ENCODE measurements at regions not wholly inside any gene's neighbourhood (a gene's known extent, or its start where the extent isn't known, plus 50 kb on each side); places are given as distances from the start of the nearest gene placed in this dataset.

DNA sequence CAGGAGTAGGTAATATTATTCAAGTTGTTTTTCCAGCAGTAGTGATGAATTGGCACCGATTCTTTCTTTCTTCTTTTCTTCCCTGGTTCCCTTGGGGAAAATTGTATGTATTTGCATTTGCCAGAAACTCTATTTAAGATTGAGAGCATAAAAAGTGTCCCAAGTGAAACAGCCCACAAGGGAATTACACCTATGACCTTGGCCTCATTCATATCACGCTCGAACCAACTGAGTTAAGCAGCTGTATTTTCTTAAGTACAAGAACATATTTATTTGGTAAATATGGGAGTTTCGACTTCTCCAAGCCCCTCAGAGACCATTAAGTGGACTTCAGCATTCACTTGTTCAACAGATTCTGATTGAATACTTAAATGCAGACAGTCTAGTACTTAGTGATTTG, 54.1 kb upstream of the MET start:
- no peak overlapping the region for H2AFZ ChIP-seq (ENCODE audit: low read length)
- no peak overlapping the region for H2BK120ac ChIP-seq (replicated peaks; ENCODE audit: low read depth, low read length)
- H3K14ac ChIP-seq (ENCODE audit: insufficient read length) = no peak overlapping the region
- H2AK5ac ChIP-seq (ENCODE audit: low read depth, low read length) = no peak overlapping the region
- no peak overlapping the region for H3K4ac ChIP-seq (replicated peaks; ENCODE audit: insufficient read length, low read depth, low read length)
- peaks cover 3 to 5% of the 10 kb centered on the region in 2 experiments; a peak in 2 of 4 replicates for H3K9me3 ChIP-seq (ENCODE audit: insufficient read depth in 2 of 2, low read depth in 1 of 2, low read length in 1 of 2)
- no peak overlapping the region for H3K4me3 ChIP-seq (ENCODE audit: extremely low read depth in 1 of 4, insufficient read depth in 2 of 4, low read depth in 3 of 4, low read length in 4 of 4)
- H2BK12ac ChIP-seq (ENCODE audit: low read depth, low read length) = no peak overlapping the region
- no peak overlapping the region for H3K23ac ChIP-seq (ENCODE audit: insufficient read length)
- WGBS, 2 experiments (ENCODE audit: extremely low coverage in 1 of 2, insufficient coverage in 1 of 2, insufficient read length in 1 of 2, insufficient replicate concordance in 2 of 2, low coverage in 1 of 2, low lambda C conversion rate in 2 of 2, missing lambda C conversion rate in 1 of 2) = 82% methylated on average over 4 of the region's 4 CpGs; no CpG with 5 or more reads in 1 of the 2 experiments
- no peak overlapping the region for H4K5ac ChIP-seq (ENCODE audit: insufficient read length, low read depth, low read length)
- H4K8ac ChIP-seq (ENCODE audit: extremely low read depth, insufficient read depth, low read length) = no peak overlapping the region
- H3K79me1 ChIP-seq (ENCODE audit: low read depth, low read length) = no peaks in the 10 kb centered on the region
- DNase-seq (ENCODE audit: low read depth in 1 of 2, low spot score in 2 of 2) (no peak), FAIRE-seq (no peak)
- no peak overlapping the region for H2BK15ac ChIP-seq (ENCODE audit: low read length)
- no peaks in the 10 kb centered on the region; a peak in 1 of 8 replicates for H3K36me3 ChIP-seq (ENCODE audit: control insufficient read depth in 2 of 4, insufficient read depth in 4 of 4, low read length in 3 of 4)
- H2BK20ac ChIP-seq (ENCODE audit: low read length) = peak overlapping the region; percentile 8; the same call in 1 of the 2 replicates
- no peak overlapping the region for H3K4me2 ChIP-seq (ENCODE audit: insufficient read depth in 1 of 2, low read depth in 2 of 2, low read length in 2 of 2)
- H3K56ac ChIP-seq (replicated peaks; ENCODE audit: insufficient read length, low read depth, low read length) = no peak overlapping the region
- no peaks in the 10 kb centered on the region for H4K20me1 ChIP-seq (replicated peaks in 1 of 2; ENCODE audit: control insufficient read depth in 1 of 2, insufficient read depth in 2 of 2, low read length in 2 of 2)
- H3K9ac ChIP-seq (replicated peaks in 1 of 4; ENCODE audit: extremely low read depth in 1 of 4, low read depth in 3 of 4, low read length in 3 of 4) = no peak overlapping the region
- H3K23me2 ChIP-seq (ENCODE audit: low read depth, low read length) = no peaks in the 10 kb centered on the region
- peaks cover 3 to 11% (median 6%) of the 10 kb centered on the region in 4 experiments; a peak in 4 of 7 replicates for H3K4me1 ChIP-seq (replicated peaks in 1 of 4; ENCODE audit: control insufficient read depth in 3 of 4, insufficient read depth in 4 of 4, low read length in 3 of 4)
- ChIA-PET CTCF (ENCODE audit: partially characterized antibody) (interaction anchor here (0.5 to 1.1 kb wide), 2 partner anchors 26 to 1221 kb away, joined by 3 to 5 read pairs; no protein-coding TSS in a partner anchor), POLR2A (ENCODE audit: partially characterized antibody) (no interaction called here)
- H3K79me2 ChIP-seq (ENCODE audit: control insufficient read depth in 1 of 2, insufficient read depth in 2 of 2, low read length in 2 of 2) = no peaks in the 10 kb centered on the region
- no peak overlapping the region for H4K91ac ChIP-seq (replicated peaks; ENCODE audit: insufficient read length, low read length)
- no peaks in the 10 kb centered on the region for H3K27me3 ChIP-seq (replicated peaks in 1 of 4; ENCODE audit: control insufficient read depth in 3 of 4, extremely low read depth in 1 of 4, insufficient read depth in 3 of 4, low read length in 3 of 4)
- H3K27ac ChIP-seq (ENCODE audit: low read depth, low read length) = no peak overlapping the region
- H3K18ac ChIP-seq (ENCODE audit: extremely low read depth, low read length) = no peak overlapping the region
- no peak overlapping the region for H2BK5ac ChIP-seq (ENCODE audit: low read depth, low read length)
- no peak for TF ChIP-seq NANOG (IDR thresholded peaks at IDR 0.05; ENCODE audit: insufficient read depth, low read depth, low read length, poor library complexity, severe bottlenecking)
- no peak for TF ChIP-seq CBX5 (IDR thresholded peaks at IDR 0.05; ENCODE audit: low read depth, low read length)
- TF ChIP-seq GABPA (IDR thresholded peaks at IDR 0.05; ENCODE audit: borderline replicate concordance, insufficient read depth, low read length) = no peak
- no peak for TF ChIP-seq EZH2 (IDR thresholded peaks at IDR 0.05; ENCODE audit: low read depth, low read length, severe bottlenecking)
- TF ChIP-seq EGR1 (IDR thresholded peaks at IDR 0.05; ENCODE audit: borderline replicate concordance, low read depth, low read length) = no peak
- no peak for TF ChIP-seq TEAD4 (IDR thresholded peaks at IDR 0.05; ENCODE audit: low read depth, low read length)
- no peak for TF ChIP-seq ASH2L (IDR thresholded peaks at IDR 0.05; ENCODE audit: low read length)
- TF ChIP-seq CTBP2 (IDR thresholded peaks at IDR 0.05; ENCODE audit: borderline replicate concordance, insufficient read depth, insufficient read length, low read length) = no peak
- TF ChIP-seq POLR2AphosphoS5 (IDR thresholded peaks at IDR 0.05; ENCODE audit: low read depth, low read length) = no peak
- no peak for TF ChIP-seq RNF2 (IDR thresholded peaks at IDR 0.05; ENCODE audit: borderline replicate concordance, low read depth, low read length, missing control alignments, poor library complexity, severe bottlenecking)
- TF ChIP-seq EP300 (IDR thresholded peaks at IDR 0.05; ENCODE audit: borderline replicate concordance in 1 of 2, low read depth in 2 of 2, low read length in 2 of 2) = no peak
- TF ChIP-seq, protein P1, sequence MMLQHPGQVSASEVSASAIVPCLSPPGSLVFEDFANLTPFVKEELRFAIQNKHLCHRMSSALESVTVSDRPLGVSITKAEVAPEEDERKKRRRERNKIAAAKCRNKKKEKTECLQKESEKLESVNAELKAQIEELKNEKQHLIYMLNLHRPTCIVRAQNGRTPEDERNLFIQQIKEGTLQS (IDR thresholded peaks at IDR 0.05; ENCODE audit: insufficient read depth, low read depth, low read length) = no peak
- no peak for TF ChIP-seq POU5F1 (IDR thresholded peaks at IDR 0.05; ENCODE audit: low read depth, low read length)

All from H1 (cell line).